PC-9 (cell line): ENCODE measurements at regions not wholly inside any gene's neighbourhood (a gene's known extent, or its start where the extent isn't known, plus 50 kb on each side); places are given as distances from the start of the nearest gene placed in this dataset.

ENCODE experiments used
- CTCF ChIP-seq: fragments of 200-600 bp; sonication (generic); conservative IDR thresholded peaks from 2 replicates; pipeline ENCODE4 v1.6.1; 2017; ENCODE audit warnings: mixed run types, antibody characterized with exemption, mild to moderate bottlenecking, moderate library complexity
- EZH2 ChIP-seq: fragments of 200-600 bp; sonication (generic); IDR thresholded peaks from 2 replicates; pipeline ENCODE4 v1.8.0; 2017; ENCODE audit warnings: antibody characterized with exemption, low read depth

DNA sequence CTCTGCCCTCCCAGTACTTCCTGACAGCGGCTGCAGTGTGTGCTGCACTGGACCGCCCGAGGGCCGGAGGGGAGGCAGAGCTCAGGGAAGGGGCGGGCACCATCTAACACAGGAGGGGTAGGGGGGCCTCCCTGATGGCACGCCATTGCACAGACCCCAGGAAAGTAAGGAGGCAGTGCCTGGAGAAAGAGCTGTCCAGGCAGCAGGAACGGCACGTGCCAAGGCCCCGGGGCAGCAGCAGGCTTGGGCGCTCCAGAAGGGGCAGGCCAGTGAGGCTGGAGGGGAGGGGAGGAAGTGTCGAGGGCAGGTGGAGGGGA lies 110.7 kb downstream of the CRYAA start:
- no peak for TF ChIP-seq CTCF
- TF ChIP-seq EZH2 = no peak
